Muscle of leg (tissue), 3 donors: ENCODE measurements at regions not wholly inside any gene's neighbourhood (a gene's known extent, or its start where the extent isn't known, plus 50 kb on each side); places are given as distances from the start of the nearest gene placed in this dataset.
"Not testable (repeated sequence)": the region's sequence is repeated elsewhere in the genome, so short reads cannot be mapped to it uniquely, and the experiment has no call there.

Experiments
- DNase-seq: peaks from one replicate; pipeline ENCODE4 v3.0.0; 2013
- H3K27ac ChIP-seq: one replicate; pipeline ENCODE4 v1.5.1; 2013; ENCODE audit warnings: mild to moderate bottlenecking, low read length, control low read depth
- H3K27me3 ChIP-seq: one replicate; pipeline ENCODE4 v1.6.1; 2013; ENCODE audit warnings: low read length; ENCODE audit not compliant: control insufficient read depth, insufficient read depth
- H3K36me3 ChIP-seq: one replicate; pipeline ENCODE4 v1.6.1; 2013; ENCODE audit warnings: low read length; ENCODE audit not compliant: control insufficient read depth, insufficient read depth
- H3K4me1 ChIP-seq: one replicate; pipeline ENCODE4 v1.6.1; 2013; ENCODE audit warnings: low read length; ENCODE audit not compliant: control insufficient read depth, insufficient read depth
- H3K4me3 ChIP-seq: one replicate; pipeline ENCODE4 v1.5.1; 2013; ENCODE audit warnings: low read length, control low read depth
- H3K9me3 ChIP-seq: replicated peaks from 2 replicates; pipeline ENCODE4 v1.6.1; 2013; ENCODE audit warnings: low read depth, low read length; ENCODE audit not compliant: control insufficient read depth
- WGBS: methylation state at CpG from one replicate; pipeline ENCODE4 v1.1.5; 2013; ENCODE audit warnings: missing lambda C conversion rate; ENCODE audit not compliant: insufficient coverage; 5-methylcytosine and 5-hydroxymethylcytosine counted together

GRCh38 chr7:51551070-51551469 lies 234.5 kb upstream of the COBL start:
- no peaks in the 10 kb centered on the region for H3K4me1 ChIP-seq
- no peak overlapping the region for H3K27ac ChIP-seq
- WGBS = 64% methylated on average over 4 of the region's 4 CpGs
- no peaks in the 10 kb centered on the region for H3K27me3 ChIP-seq
- no peaks in the 10 kb centered on the region for H3K9me3 ChIP-seq
- H3K4me3 ChIP-seq = no peak overlapping the region
- no peaks in the 10 kb centered on the region for H3K36me3 ChIP-seq
- DNase-seq = no peak

DNA sequence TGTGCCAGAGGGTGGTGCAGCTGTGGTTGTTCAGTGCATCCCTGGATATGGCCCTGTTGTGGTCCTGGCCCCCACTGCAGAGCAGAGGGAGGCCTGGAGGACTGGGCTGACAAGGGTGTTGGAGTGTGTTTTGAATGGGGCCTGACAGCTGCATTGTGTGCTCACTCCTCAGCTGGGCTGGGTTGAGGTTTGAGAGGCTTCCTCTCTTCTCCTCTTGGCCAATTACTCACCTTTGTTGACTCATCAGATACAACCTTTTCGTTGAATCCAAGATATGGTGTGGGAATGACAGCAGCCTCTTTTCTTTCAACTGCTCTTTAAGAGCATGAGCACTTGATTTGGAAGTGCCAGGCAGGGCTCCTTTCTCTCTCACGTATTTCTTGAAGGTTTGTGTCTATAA lies 228.5 kb upstream of the COBL start:
- H3K4me3 ChIP-seq = no peak overlapping the region
- no peaks in the 10 kb centered on the region for H3K36me3 ChIP-seq
- no peak for DNase-seq
- WGBS = no CpG with 5 or more reads among the region's 2 CpGs
- no peaks in the 10 kb centered on the region for H3K27me3 ChIP-seq
- no peak overlapping the region for H3K27ac ChIP-seq
- H3K9me3 ChIP-seq = peaks cover 9% of the 10 kb centered on the region
- H3K4me1 ChIP-seq = no peaks in the 10 kb centered on the region

DNA sequence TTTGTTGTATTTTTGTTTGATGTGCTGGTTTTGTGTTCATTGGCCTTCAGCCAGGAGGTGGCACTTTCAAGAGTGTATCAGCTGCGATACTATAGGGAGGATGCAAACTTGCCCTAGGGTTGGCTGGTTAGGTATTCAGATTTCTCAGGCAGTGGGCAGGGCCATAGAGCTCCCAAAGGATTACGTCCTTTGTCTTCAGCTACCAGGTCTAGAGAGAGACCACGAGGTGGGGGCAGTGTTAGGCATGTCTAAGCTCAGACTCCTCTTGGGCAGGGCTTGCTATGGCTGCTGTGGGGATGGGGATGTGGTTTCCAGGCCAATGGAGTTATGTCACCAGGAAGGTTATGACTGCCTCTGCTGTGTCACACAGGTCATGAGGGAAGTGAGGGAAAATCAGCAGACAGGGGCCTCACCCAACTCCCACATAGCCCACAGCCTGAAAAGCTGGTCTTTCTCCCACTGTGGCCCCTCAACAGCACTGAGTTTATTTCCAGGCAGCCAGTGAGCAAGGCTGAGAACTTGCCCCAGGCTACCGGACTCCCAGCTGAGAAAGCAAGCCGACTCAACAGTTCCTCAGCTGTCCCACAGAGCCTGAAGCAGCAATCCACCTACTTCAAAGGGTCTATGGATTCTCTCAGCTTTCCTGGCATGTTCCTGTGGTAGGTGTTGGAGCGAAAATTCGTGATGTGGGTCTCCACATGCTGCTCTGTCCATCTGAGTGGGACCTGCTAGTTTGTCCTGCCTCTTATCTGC lies 227.4 kb upstream of the COBL start:
- Histone ChIP-seq H3K36me3 (no peaks in the 10 kb centered on the region), H3K4me1 (no peaks in the 10 kb centered on the region), H3K9me3 (peaks cover 9% of the 10 kb centered on the region), H3K4me3 (no peak overlapping the region), H3K27ac (no peak overlapping the region), H3K27me3 (no peaks in the 10 kb centered on the region)
- WGBS = 71% methylated on average over 4 of the region's 7 CpGs
- DNase-seq = no peak

DNA sequence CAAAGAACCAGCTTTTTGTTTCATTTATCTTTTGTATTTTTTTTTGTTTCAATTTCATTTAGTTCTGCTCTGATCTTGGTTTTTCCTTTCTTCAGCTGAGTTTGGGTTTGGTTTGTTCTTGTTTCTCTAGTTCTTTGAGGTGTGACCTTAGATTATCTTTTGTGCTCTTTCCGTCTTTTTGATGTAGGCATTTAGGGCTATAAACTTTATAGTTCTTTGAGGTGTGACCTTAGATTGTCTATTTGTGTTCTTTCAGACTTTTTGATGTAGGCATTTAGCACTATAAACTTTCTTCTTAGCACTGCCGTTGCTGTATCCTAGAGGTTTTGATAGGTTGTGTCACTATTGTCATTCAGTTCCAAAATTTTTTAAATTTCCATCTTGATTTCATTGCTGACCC lies 224.3 kb upstream of the COBL start:
- not testable (repeated sequence) for H3K27me3 ChIP-seq, H3K4me3 ChIP-seq, H3K4me1 ChIP-seq, H3K36me3 ChIP-seq, DNase-seq, H3K27ac ChIP-seq
- no CpG with 5 or more reads among the region's 2 CpGs for WGBS
- H3K9me3 ChIP-seq = peaks cover 11% of the 10 kb centered on the region

DNA sequence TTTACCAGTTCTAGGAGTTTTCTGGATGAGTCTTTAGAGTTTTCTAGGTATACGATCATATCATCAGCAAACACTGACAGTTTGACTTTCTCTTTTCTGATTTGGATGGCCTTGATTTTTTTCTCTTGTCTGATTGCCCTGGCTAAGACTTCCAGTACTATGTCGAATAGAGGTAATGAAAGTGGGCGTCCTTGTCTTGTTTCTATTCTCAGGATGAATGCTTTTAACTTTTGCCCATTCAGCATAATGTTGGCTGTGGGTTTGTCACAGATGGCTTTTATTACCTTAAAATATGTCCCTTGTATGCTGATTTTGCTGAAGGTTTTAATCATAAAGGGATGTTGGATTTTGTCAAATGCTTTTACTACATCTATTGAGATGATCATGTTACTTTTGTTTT lies 223.2 kb upstream of the COBL start:
- H3K4me1 ChIP-seq = no peaks in the 10 kb centered on the region
- no peak overlapping the region for H3K4me3 ChIP-seq
- no CpG with 5 or more reads among the region's 3 CpGs for WGBS
- H3K27ac ChIP-seq = no peak overlapping the region
- peaks cover 11% of the 10 kb centered on the region for H3K9me3 ChIP-seq
- H3K36me3 ChIP-seq = no peaks in the 10 kb centered on the region
- H3K27me3 ChIP-seq = no peaks in the 10 kb centered on the region
- DNase-seq = no peak

DNA sequence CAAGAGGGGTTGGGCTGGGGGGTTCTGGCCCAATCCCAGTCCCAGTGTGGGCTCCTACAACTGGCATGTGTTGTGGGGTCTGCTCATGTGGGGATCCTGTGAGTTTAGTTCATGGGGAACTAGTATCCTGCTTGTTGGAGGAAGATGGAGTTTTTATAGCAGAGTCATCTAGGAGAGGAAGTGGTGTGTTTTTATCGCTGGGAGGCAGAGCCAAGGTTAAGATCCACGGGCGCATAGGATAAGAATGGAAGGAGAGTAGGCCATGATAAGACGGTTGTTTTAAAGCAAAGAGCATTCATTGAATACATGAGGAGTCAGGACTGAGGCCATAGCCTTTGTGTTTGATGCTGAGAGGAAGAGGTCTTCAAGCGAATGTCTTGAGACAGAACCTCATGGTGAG lies 211.6 kb upstream of the COBL start:
- no peaks in the 10 kb centered on the region for H3K9me3 ChIP-seq
- no peak for DNase-seq
- no peaks in the 10 kb centered on the region for H3K4me1 ChIP-seq
- H3K27me3 ChIP-seq = no peaks in the 10 kb centered on the region
- no peaks in the 10 kb centered on the region for H3K36me3 ChIP-seq
- no peak overlapping the region for H3K27ac ChIP-seq
- 92% methylated on average over 4 of the region's 5 CpGs for WGBS
- H3K4me3 ChIP-seq = no peak overlapping the region

- H3K4me3 ChIP-seq = no peak overlapping the region
- WGBS = 61% methylated on average over 5 of the region's 6 CpGs
These were observed 205.2 kb upstream of the COBL start for GRCh38 chr7:51521694-51522312.

DNA sequence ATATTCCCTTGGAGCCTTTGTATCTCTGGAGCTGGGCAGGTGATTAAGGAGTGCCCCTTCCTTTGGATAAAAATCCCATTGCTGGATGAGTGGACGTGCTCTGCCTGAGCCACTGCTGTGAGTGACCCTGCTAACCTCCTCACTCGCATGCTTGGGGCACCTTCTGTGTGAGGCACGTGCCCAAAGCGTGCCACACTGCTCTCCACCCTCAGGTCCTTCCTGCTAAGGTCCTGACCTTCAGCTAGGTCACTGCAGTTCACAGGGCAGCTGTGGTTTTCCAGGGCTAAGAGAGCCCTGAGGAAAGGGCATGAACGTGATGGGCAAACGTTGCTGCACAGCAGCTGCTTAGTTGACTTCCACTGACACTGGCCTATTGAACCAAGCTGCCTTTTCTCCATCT lies 204.4 kb upstream of the COBL start:
- H3K27ac ChIP-seq = no peak overlapping the region
- H3K4me1 ChIP-seq = no peaks in the 10 kb centered on the region
- 47% methylated on average over 6 of the region's 6 CpGs for WGBS
- DNase-seq = no peak
- H3K9me3 ChIP-seq = no peaks in the 10 kb centered on the region
- no peak overlapping the region for H3K4me3 ChIP-seq
- no peaks in the 10 kb centered on the region for H3K27me3 ChIP-seq
- H3K36me3 ChIP-seq = no peaks in the 10 kb centered on the region

More at GRCh38 chr7:51521694-51522312, 205.2 kb upstream of the COBL start:
- H3K27me3 ChIP-seq = no peaks in the 10 kb centered on the region
- no peak overlapping the region for H3K27ac ChIP-seq
- DNase-seq = no peak
- no peaks in the 10 kb centered on the region for H3K36me3 ChIP-seq
- no peaks in the 10 kb centered on the region for H3K4me1 ChIP-seq
- H3K9me3 ChIP-seq = no peaks in the 10 kb centered on the region

- H3K27me3 ChIP-seq = no peaks in the 10 kb centered on the region
- H3K27ac ChIP-seq = no peak overlapping the region
- H3K36me3 ChIP-seq = no peaks in the 10 kb centered on the region
- no peak for DNase-seq
- H3K4me3 ChIP-seq = no peak overlapping the region
- H3K9me3 ChIP-seq = no peaks in the 10 kb centered on the region
- H3K4me1 ChIP-seq = no peaks in the 10 kb centered on the region
- WGBS = 95% methylated on average over 2 of the region's 4 CpGs
These were observed 202.0 kb upstream of the COBL start for GRCh38 chr7:51518646-51519045.

GRCh38 chr7:51517187-51517586 lies 200.6 kb upstream of the COBL start:
- 80% methylated on average over 1 of the region's 4 CpGs for WGBS
- H3K4me3 ChIP-seq = no peak overlapping the region
- no peak overlapping the region for H3K27ac ChIP-seq
- H3K36me3 ChIP-seq = no peaks in the 10 kb centered on the region
- no peaks in the 10 kb centered on the region for H3K4me1 ChIP-seq
- H3K9me3 ChIP-seq = no peaks in the 10 kb centered on the region
- no peak for DNase-seq
- H3K27me3 ChIP-seq = no peaks in the 10 kb centered on the region
